Glutamatergic neuron (in vitro differentiated cells): ENCODE measurements at regions not wholly inside any gene's neighbourhood (a gene's known extent, or its start where the extent isn't known, plus 50 kb on each side); places are given as distances from the start of the nearest gene placed in this dataset.

Experiments used
- DNase-seq: peaks from one replicate; pipeline ENCODE4 v3.0.0; 2022
- H3K27ac Mint-ChIP-seq: one replicate; pipeline ENCODE4 v1.8.0; 2020; ENCODE audit warnings: mild to moderate bottlenecking, mixed read lengths, inconsistent platforms; ENCODE audit not compliant: unreplicated experiment
- H3K27me3 Mint-ChIP-seq: one replicate; pipeline ENCODE4 v1.8.0; 2020; ENCODE audit warnings: mild to moderate bottlenecking, moderate library complexity, mixed read lengths, inconsistent platforms; ENCODE audit not compliant: unreplicated experiment
- H3K36me3 Mint-ChIP-seq: one replicate; pipeline ENCODE4 v1.8.0; 2020; ENCODE audit warnings: mild to moderate bottlenecking, mixed read lengths, inconsistent platforms; ENCODE audit not compliant: unreplicated experiment
- H3K4me1 Mint-ChIP-seq: one replicate; pipeline ENCODE4 v1.8.0; 2020; ENCODE audit warnings: mild to moderate bottlenecking, low read depth, mixed read lengths, inconsistent platforms; ENCODE audit not compliant: unreplicated experiment
- H3K4me3 Mint-ChIP-seq: one replicate; pipeline ENCODE4 v1.8.0; 2020; ENCODE audit warnings: mild to moderate bottlenecking, mixed read lengths, inconsistent platforms; ENCODE audit not compliant: unreplicated experiment
- H3K9me3 Mint-ChIP-seq: one replicate; pipeline ENCODE4 v1.8.0; 2020; ENCODE audit warnings: mild to moderate bottlenecking, moderate library complexity, mixed read lengths, inconsistent platforms; ENCODE audit not compliant: unreplicated experiment
- TF ChIP-seq, protein P1 (sequence below): fragments of 200-600 bp; sonication (generic); IDR thresholded peaks from one replicate; pipeline ENCODE4 v1.5.0; 2021; ENCODE audit not compliant: partially characterized antibody, unreplicated experiment

DNA sequence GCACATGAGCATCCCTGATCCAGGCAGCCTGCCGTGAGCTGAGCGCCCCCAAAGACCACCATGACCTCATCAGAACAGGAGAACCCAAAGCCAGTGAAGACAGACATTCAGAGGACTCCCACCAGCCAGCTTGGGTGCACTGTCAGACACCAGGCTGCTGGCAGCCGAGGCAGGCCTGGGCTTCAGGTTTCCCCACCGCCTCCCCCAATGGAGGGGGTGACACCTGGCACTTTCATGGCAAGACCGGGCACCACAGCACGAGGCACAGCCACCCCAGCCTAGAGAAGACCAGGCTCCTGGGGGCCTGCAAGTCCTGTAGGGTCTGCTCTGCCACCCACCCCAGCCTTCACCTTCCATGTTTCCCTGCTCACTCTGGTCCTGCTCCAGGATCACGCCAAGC lies 140.5 kb downstream of the C16orf95 start:
- H3K36me3 Mint-ChIP-seq = no peaks in the 10 kb centered on the region
- no peak overlapping the region for H3K27ac Mint-ChIP-seq
- H3K4me1 Mint-ChIP-seq = peaks cover 10% of the 10 kb centered on the region
- peaks cover 5% of the 10 kb centered on the region for H3K9me3 Mint-ChIP-seq
- no peak overlapping the region for H3K4me3 Mint-ChIP-seq
- H3K27me3 Mint-ChIP-seq = peaks cover 2% of the 10 kb centered on the region
- TF ChIP-seq, protein P1, sequence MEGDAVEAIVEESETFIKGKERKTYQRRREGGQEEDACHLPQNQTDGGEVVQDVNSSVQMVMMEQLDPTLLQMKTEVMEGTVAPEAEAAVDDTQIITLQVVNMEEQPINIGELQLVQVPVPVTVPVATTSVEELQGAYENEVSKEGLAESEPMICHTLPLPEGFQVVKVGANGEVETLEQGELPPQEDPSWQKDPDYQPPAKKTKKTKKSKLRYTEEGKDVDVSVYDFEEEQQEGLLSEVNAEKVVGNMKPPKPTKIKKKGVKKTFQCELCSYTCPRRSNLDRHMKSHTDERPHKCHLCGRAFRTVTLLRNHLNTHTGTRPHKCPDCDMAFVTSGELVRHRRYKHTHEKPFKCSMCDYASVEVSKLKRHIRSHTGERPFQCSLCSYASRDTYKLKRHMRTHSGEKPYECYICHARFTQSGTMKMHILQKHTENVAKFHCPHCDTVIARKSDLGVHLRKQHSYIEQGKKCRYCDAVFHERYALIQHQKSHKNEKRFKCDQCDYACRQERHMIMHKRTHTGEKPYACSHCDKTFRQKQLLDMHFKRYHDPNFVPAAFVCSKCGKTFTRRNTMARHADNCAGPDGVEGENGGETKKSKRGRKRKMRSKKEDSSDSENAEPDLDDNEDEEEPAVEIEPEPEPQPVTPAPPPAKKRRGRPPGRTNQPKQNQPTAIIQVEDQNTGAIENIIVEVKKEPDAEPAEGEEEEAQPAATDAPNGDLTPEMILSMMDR = no peak
- no peak for DNase-seq

DNA sequence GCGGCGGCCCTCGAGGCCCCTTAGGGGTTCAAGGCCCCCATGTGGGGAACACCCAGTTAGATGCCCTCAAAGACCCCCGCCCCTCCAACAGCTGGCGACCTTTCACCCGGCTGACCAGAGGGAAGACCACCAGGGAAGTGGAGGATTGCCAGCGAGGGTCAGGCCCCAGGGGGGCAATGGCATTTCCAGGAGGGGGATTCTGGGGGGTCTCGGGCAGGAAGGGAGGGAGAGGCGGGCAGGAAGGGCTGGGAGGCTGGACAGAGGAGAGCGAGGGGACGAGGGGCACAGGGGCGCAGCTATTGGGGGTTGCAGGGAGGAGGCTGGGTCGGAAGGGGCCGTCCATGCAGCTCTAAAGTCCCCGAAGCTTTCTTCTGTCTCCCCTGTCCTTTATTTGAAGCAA lies 139.5 kb downstream of the C16orf95 start:
- H3K27ac Mint-ChIP-seq = no peak overlapping the region
- H3K36me3 Mint-ChIP-seq = no peaks in the 10 kb centered on the region
- no peak overlapping the region for H3K4me3 Mint-ChIP-seq
- peaks cover under 1% of the 10 kb centered on the region for H3K27me3 Mint-ChIP-seq
- TF ChIP-seq, protein P1 = no peak
- DNase-seq = no peak
- peaks cover 5% of the 10 kb centered on the region for H3K9me3 Mint-ChIP-seq
- H3K4me1 Mint-ChIP-seq = peaks cover 10% of the 10 kb centered on the region

DNA sequence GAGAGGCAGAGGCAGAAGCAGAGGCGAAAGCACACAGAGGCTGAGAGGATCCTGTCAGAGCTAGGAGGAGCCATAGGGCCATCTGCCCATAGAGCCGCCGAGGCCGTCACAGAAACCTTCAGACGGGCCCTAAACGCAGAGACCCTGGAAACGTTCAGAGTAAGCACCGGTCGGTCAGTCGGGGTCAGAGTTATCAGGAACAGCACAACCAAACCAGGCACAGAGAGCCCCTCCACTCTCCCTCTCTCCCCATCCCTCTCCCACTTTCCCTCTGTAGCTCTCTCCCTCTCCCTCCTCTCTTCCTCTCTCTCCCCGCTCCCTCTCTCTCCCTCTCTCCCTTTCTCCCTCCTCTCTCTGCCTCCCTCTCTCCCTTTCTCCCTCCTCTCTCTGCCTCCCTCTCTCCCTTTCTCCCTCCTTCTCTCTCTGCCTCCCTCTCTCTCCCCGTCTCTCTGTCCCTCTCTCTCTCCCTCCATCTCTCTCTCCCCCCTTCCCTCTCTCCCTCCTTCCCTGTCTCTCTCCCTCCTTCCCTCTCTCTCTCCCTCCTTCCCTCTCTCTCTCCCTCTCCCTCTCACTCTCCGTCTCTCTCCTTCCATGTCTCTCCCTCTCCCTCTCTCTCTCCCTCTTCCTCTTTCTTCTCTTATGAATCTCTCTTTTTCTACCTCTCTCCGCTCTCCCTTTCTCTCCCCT lies 138.9 kb downstream of the C16orf95 start:
- H3K27me3 Mint-ChIP-seq = no peaks in the 10 kb centered on the region
- TF ChIP-seq, protein P1 = no peak
- H3K9me3 Mint-ChIP-seq = peaks cover 5% of the 10 kb centered on the region
- H3K27ac Mint-ChIP-seq = no peak overlapping the region
- DNase-seq = peak; percentile 43
- H3K36me3 Mint-ChIP-seq = no peaks in the 10 kb centered on the region
- no peak overlapping the region for H3K4me3 Mint-ChIP-seq
- peaks cover 10% of the 10 kb centered on the region for H3K4me1 Mint-ChIP-seq

DNA sequence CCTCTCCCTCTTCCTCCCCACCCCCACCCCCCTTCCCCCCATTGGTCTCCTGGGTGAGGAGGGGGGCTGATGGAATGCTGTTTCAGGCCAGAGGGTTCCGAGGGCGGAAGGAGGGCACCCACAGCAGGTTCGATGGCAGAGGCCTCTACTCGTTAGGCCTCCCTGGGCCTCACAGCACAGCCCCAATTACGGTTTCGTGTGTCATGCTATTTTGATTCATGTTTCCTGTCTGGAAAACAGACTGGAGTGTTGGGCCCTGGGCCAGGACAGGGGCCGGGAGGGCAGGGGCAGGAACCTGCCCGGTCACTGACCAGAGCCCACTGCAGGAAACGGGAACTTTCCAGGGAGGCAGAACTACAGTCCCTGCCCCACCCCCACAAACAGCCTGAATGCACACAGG lies 138.2 kb downstream of the C16orf95 start:
- H3K4me3 Mint-ChIP-seq = no peak overlapping the region
- peaks cover 5% of the 10 kb centered on the region for H3K9me3 Mint-ChIP-seq
- no peak for DNase-seq
- H3K27me3 Mint-ChIP-seq = no peaks in the 10 kb centered on the region
- TF ChIP-seq, protein P1 = no peak
- no peaks in the 10 kb centered on the region for H3K36me3 Mint-ChIP-seq
- H3K4me1 Mint-ChIP-seq = peaks cover 10% of the 10 kb centered on the region
- H3K27ac Mint-ChIP-seq = no peak overlapping the region

DNA sequence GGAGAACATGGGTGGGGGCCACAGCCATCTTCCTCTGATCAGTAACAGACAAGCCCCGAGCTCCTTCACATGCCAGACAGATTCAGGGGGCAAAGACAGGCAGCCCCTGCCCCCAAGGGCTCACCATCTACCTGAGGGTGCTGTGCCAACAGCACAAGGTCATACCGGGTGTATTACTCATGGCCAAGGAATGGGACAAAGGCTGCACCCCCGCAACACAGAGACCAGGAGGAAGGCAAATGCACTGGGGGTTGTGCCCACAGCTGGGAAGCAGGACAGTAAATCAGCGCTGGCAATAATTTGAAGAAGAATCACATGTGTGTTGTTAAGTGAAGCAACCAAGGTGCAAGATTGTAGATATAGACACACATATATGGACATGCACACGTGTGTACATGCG lies 137.1 kb downstream of the C16orf95 start:
- Mint-ChIP-seq H3K4me1 (peaks cover 10% of the 10 kb centered on the region), H3K9me3 (peaks cover 5% of the 10 kb centered on the region)

More for the DNA sequence above, 137.1 kb downstream of the C16orf95 start:
- Mint-ChIP-seq H3K27ac (no peak overlapping the region), H3K36me3 (no peaks in the 10 kb centered on the region), H3K4me3 (no peak overlapping the region), H3K27me3 (no peaks in the 10 kb centered on the region)
- TF ChIP-seq, protein P1 = no peak
- no peak for DNase-seq
